Fibroblast of skin of right biceps (primary cell): ENCODE measurements at regions not wholly inside any gene's neighbourhood (a gene's known extent, or its start where the extent isn't known, plus 50 kb on each side); places are given as distances from the start of the nearest gene placed in this dataset.
"Not testable (repeated sequence)": the region's sequence is repeated elsewhere in the genome, so short reads cannot be mapped to it uniquely, and the experiment has no call there.

Source experiments
- DNase-seq: peaks from one replicate; pipeline ENCODE4 v3.0.0-alpha.2; 2013

DNA sequence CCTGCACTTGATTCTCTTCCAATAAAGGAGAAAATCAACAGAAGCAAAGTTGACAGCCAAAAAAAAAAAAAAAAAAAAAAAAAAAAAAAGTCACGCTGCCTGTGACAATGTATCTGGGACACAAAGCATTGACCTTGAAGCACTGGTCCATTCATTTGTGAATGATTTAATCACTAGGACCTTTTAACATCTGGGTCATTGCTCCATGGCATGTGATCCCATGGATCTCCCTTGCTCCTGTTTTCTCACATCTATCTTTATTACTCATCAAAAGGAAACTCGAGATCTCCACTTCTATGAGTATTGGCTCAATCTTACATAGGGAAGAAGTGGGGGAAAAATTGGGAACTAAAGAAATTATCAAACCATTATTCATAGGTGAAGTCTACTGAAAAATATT is 89.6 kb upstream of the SMIM30 start:
- no peak for DNase-seq

DNA sequence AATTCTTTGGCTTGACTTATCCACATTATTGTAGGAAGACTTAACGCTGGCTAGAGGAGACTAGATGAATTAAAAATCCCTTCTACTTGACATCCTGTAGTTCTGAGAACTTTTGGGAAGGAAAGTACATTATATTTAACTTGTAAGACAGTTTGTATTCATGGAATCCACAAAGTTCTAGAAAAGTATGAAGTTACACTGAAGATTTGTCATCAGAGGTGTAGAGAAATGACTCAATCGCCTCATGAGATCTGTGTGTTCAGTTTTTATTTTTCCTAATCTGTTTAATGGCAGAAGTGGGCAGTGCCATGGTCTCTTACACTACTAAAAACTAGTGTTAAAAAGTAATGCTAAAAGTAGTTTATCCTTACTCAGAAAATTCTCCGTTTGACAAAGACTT is 89.1 kb upstream of the SMIM30 start:
- DNase-seq: no peak

DNA sequence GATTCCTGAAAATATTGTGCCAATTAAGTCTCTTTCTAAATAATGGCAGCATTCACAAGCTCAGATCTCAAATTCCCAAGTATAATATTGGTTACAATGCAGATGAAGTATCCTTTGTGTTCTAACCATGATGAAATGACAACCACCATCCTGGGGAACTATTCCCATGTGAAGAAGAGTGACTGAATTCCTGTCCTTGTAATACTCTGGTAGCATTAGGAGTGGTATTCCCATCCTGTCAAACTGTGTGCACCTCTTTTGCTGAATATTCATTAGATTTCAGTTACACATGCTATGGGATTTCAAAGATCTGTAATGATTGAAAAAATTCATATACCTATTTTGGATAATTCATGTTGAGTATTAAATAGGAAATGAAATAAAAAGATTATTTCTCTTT is 86.1 kb upstream of the SMIM30 start:
- DNase-seq: no peak

DNA sequence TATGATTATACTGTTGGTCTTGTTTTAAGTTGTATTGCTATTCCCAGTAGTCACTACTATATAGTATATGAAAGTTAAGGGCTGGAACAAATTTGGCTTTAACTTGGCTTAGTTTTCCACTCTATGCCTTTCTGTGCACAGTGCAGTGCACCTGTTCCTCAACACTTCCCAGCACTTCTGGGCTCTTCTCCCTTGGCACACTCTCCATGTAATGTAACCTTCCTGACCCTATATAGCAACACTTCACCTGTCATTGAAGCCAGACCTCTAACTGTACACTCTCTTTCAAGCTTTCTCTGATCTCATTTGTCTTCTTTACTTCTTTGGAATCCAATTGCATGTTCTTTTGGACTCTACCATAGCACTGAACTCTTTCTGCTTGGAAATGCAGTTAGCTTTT is 83.9 kb upstream of the SMIM30 start:
- DNase-seq: no peak

DNA sequence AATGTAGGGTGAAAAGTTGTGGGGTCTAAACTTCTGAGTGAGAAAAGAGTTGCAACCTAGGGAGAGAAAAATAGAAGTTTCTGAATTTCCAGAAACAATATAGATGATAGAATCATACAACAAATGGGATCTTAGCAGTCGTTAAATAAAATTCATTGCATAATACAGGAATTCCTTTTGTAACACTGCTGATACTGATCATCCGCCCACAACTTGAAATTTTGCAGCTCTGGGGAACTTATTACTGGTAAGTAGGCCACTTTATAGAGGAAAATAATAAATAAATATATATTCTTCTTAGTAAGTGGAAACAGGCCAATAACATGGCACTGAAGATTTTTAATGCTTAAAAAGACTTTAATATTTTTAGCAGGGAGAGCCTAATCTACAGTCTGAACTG is 81.9 kb upstream of the SMIM30 start:
- DNase-seq: no peak

DNA sequence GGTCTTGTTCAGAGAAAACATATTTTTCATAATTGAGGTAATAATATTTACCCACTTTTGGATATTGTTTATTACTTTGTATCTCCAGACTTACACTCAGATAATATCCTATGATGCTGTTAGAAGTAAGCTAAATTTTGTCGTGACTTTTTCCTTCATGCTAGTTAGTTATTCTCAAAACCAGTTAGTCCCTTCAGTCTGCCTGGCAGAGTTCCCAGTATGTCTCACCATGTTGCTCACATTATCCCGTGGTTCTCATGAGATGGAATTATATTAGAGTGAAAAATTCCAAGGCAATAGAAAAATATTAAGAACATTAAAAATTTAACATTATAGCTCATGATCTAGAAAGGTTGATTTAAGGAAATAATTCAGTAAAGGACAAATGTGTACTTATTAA is 81.5 kb upstream of the SMIM30 start:
- DNase-seq: peak; percentile 72

DNA sequence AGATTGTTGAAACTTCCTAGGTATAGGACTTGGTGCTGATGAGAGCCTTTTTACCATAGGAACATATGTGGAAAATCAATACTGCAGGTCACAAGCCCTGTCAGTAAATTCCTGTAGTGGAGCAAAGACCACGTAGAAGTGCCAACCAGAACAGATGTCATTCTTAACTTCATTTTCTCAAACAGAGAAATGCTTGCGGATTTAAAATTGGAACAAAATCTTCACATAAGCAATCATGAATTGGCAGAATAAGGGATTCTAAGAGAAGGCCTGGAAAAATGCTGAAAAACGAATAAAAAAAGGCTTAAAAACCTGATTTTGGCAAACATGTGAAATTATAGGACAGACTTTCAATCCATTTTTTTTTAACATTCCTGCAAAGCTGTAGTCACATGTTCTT is 80.8 kb upstream of the SMIM30 start:
- no peak for DNase-seq

DNA sequence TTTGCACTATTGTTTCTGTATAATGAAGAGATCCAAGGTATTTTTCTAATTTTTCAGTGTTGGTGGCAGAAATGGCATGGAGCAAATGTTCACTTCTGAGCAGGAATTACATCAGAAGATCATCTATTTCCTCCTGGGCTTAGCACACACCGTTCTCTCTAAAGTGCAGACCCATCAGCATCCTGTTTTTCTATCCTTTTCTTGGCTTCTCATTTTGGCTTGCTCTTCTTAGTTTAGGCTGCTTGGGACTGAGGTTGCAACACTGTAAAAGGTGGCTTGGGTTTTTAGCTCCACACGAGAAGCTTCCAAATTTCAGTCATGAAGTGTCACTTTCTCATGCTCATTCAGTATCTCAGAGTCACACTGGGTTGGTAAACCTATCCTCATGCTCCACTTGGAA is 79.9 kb upstream of the SMIM30 start:
- no peak for DNase-seq

DNA sequence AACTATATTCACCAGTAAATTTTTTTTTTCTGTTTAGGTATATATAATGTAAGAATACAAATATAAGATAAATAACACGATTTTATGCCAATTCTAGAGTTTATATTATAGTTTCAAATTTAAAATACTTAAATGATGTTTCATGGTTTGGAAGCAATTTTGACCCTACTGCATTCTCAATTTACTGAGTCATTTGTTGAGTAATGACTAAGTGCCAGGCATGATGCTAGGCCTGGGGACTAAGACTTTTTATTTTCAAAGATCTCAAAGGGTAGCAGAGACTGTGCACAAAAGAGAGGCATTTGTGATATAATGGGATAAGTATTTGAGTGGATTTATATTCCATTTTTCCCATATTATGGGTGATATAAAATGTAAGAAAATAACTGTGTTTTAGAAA is 78.9 kb upstream of the SMIM30 start:
- peak; percentile 87 for DNase-seq

DNA sequence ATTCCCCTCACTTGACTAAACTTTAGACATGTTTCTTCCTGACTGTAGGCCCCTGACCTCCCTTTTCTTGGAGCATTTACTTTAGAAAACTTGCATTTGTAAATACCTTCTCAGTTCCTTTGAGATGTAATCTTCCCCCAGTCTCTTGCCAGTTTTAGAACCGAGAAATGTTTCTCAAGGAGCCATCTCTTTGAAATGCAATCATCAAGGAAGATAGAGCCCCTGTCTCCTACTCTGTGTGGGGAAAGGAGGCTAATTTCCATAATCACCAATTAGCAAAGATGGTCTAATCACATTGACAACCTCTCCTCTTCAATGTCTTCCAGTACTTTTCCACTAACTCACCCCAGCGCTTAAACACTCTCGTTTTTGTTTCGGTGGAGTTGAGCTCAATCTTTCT is 70.0 kb upstream of the SMIM30 start:
- DNase-seq: no peak

DNA sequence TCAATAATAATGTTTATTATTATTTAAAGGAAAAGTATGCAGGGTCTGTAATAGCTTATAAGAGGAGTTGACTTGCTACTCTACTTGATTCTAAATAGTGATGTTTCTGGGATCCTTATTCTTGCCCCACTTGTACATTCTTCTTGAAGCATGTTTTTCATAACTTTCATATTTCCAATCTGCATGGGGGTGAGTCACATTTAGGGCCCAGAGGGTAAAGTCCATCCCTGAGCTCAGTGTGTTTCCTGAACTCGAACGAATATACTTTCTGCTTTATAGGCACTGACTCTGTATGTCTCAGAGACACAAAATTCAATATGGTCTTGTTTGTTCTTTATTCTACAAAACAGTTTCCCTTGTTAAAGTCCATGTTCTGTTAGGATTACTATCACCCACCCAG is 61.0 kb upstream of the SMIM30 start:
- DNase-seq: peak; percentile 14

- DNase-seq: no peak
Measured at GRCh38 chr7:113176836-113177235, 58.5 kb upstream of the SMIM30 start.

- DNase-seq: not testable (repeated sequence)
Measured at GRCh38 chr7:113176180-113176579, 57.8 kb upstream of the SMIM30 start.

GRCh38 chr7:113175525-113176104 is 57.3 kb upstream of the SMIM30 start:
- DNase-seq: no peak

- DNase-seq: no peak
Measured at GRCh38 chr7:113172726-113173125, 54.4 kb upstream of the SMIM30 start.

DNA sequence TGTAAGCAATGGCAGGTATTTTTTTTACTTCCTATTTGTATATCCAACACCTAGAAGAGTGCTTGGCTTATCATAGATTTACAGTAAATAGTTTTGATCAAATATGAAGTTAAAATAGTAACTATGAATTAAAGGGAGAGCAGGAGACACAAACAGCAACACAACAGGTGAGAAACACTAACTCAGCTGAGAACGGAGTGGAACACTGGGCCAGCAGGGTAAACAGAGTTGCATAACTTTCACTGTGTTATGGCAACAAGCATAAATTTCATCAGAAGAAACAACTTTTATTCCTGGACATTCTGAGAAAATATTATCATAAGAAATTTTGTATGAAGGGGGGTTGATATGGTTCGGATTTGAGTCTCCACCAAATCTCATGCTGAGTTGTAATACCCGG is 52.2 kb upstream of the SMIM30 start:
- no peak for DNase-seq
